Astrocyte of the cerebellum (primary cell): ENCODE measurements at regions not wholly inside any gene's neighbourhood (a gene's known extent, or its start where the extent isn't known, plus 50 kb on each side); places are given as distances from the start of the nearest gene placed in this dataset.

Experiments
- DNase-seq: peaks from one replicate; pipeline ENCODE4 v3.0.0-alpha.2; 2011; ENCODE audit warnings: low read depth
- H3K4me3 ChIP-seq: 2 replicates; pipeline ENCODE4 v1.5.1; 2011; ENCODE audit warnings: mild to moderate bottlenecking, low read depth, low read length, moderate library complexity
- in situ Hi-C: cut with HindIII; loops from 2 replicates; pipeline ENCODE4 v1.10.0; 2017; ENCODE audit warnings: low sequenced_read_pairs
- TF ChIP-seq, protein P1 (sequence below): IDR thresholded peaks from 2 replicates; pipeline ENCODE4 v1.5.1; 2012; ENCODE audit warnings: low read length, low read depth, moderate library complexity, mild to moderate bottlenecking; ENCODE audit errors: missing control alignments

DNA sequence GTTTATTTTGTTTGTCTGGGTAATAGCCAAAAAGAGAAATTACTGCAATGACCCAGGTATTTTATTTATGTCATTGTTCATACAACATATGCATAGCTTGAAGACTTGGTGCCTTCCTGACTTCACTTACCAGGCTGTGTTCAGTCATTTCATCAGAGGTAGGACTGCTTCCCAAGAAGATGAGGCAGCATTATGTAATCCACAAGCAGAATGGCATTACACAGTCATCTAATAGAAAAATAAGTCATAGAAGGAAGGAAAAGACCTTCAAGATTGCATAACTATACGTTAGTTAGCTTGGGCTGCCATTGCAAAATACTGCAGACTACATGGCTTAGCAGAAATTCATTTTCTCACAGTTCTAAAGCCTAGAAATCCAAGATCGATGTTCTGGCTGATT, 167.5 kb downstream of the NMUR2 start:
- in situ Hi-C loops: loop anchor here (10.0 kb wide), 1 partner anchor 67 kb away; no protein-coding TSS in a partner anchor
- H3K4me3 ChIP-seq: no peak overlapping the region
- TF ChIP-seq, protein P1, sequence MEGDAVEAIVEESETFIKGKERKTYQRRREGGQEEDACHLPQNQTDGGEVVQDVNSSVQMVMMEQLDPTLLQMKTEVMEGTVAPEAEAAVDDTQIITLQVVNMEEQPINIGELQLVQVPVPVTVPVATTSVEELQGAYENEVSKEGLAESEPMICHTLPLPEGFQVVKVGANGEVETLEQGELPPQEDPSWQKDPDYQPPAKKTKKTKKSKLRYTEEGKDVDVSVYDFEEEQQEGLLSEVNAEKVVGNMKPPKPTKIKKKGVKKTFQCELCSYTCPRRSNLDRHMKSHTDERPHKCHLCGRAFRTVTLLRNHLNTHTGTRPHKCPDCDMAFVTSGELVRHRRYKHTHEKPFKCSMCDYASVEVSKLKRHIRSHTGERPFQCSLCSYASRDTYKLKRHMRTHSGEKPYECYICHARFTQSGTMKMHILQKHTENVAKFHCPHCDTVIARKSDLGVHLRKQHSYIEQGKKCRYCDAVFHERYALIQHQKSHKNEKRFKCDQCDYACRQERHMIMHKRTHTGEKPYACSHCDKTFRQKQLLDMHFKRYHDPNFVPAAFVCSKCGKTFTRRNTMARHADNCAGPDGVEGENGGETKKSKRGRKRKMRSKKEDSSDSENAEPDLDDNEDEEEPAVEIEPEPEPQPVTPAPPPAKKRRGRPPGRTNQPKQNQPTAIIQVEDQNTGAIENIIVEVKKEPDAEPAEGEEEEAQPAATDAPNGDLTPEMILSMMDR: no peak
- no peak for DNase-seq

DNA sequence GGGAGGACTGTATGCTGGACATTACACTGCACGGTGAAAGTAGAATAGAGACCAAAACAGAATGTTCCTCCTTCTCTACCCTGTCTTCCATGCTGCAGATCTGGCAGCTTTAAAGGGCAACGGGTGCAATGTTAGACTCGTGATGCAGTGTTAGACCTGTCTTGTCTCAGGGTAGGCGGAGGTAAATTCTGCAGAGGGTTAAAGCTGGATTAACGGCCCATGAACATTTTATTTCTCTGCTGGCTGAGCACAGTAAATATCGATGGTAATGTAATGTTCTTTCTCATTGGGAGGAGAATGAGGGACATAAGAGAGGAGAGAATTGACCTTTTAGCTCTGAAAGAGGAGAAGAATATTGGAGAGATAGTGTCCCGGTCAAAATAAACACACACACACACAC, 178.9 kb downstream of the NMUR2 start:
- no peak for DNase-seq
- TF ChIP-seq, protein P1: no peak
- H3K4me3 ChIP-seq: no peak overlapping the region
- in situ Hi-C loops: no loop called here

DNA sequence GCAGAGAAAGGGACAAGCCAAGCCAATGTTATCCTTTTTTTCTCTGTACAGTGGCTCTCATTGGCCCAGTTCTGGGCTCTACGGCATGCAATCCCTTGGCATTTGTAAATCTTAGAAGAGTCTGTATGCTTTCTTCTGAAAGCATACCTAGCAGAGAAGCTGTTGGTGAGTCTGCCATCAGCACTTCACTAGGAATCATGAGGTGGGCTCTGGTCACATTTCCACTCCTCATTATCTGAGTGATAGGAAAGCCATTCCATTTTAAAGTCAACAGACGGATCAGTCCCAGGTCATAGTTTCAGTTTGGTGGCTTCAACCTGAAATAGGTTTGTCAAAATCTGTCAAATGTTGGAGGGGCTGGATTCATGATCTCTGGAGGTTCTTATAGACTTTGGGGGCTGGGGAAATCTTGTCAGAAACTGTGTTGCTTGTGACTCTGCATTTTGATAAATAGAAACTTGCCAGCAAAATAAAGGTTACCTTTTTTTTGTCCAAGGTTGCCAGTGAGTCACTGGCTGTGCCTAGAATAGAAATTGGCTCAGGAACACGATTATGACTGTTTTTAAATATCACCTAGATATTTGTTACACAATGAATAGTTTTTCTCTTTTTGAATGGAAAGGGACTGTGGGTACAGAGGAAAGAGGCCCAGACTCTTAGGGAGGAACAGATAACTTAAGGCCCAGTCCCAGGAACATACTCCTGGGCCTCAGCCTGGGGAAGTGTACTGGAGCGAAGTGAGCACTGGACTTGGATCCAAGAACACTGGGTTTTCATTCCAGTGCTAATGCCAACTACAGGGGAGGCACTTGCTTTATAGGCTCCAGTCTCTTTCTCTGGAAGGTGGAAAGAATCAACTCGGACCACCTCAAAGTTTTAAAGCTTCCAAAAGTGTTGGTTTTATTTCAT, 183.1 kb downstream of the NMUR2 start:
- DNase-seq: no peak
- TF ChIP-seq, protein P1: no peak
- in situ Hi-C loops: no loop called here
- H3K4me3 ChIP-seq: no peak overlapping the region

DNA sequence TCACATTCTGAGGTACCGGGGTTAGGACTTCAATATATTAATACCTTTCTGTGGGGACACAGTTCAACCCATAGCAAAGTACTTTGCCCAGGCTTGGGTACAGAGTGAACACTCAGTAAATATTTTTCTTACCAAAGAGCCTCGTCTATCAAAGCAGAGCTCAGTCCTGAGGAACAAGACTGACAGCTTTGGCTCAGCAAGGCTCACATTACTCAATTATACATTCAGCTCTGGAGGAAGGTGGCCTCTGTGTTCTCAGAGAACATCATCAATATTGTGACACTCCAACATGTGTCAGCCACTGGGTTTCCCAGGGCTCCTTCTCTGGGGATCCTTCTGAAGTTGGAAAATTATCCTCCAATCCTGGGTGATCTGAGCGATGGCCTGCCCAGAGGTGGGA, 186.4 kb downstream of the NMUR2 start:
- in situ Hi-C loops: no loop called here
- no peak for DNase-seq
- no peak overlapping the region for H3K4me3 ChIP-seq
- TF ChIP-seq, protein P1: no peak

DNA sequence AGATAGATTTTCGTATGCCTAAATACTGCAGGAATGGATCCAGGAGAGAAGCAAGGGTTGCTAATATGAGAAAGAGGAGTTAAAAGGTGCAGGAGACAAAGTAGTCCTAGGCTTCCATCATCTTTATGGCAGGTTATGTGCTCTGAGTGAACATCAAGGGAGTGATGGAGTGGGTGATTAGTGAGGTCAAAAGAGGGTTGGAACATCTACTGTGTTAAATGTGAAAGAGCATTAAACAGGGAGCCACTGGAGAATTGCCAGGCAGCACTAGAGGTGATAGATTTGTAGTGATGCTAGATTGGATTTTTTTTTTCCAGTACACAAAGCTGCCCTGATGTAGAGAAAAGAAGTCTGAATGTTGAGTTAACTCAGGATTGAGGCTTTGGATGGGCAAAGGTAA, 199.3 kb downstream of the NMUR2 start:
- no peak for DNase-seq
- in situ Hi-C loops: no loop called here
- no peak overlapping the region for H3K4me3 ChIP-seq
- TF ChIP-seq, protein P1: no peak

DNA sequence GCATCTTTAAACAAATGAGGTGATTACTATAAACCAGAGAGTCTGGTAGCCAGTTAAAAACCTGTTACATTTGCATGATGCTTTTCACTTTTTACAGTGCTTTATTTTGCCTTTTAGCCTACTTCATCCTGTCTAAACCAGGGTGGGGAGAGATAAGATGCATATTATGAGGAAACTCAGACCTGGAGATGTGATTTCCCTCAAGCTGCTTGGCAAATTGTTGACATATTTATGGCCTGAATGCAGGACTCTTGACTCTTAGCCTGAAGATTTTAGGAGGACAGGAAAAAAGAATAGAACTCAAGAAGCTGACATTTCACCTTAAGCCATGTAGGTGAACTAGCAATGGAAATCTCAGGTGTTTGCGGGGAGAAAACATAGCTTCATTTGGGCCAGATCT, 202.8 kb downstream of the NMUR2 start:
- DNase-seq: no peak
- H3K4me3 ChIP-seq: no peak overlapping the region
- TF ChIP-seq, protein P1: no peak
- in situ Hi-C loops: no loop called here
